HepG2 (cell line): ENCODE measurements at regions not wholly inside any gene's neighbourhood (a gene's known extent, or its start where the extent isn't known, plus 50 kb on each side); places are given as distances from the start of the nearest gene placed in this dataset.

Experiments
- ATAC-seq: fragments of 200-7000 bp; cut with Tn5 transposase; 3 replicates; pipeline ENCODE4 v1.9.1; 2020; ENCODE audit warnings: mild to moderate bottlenecking, moderate library complexity
- BruUV-seq: library from RNA; stranded (reverse); fragments of 400-500 nt; replicated peaks from 2 replicates; lab custom pipeline; 2021; lab: Mats Ljungman, UMichigan
- CTCF ChIA-PET: fragments of 300-600 bp; formaldehyde crosslinking; extraction: SDS; loops from one replicate; lab custom pipeline; 2021; ENCODE audit warnings: low total read pairs, inconsistent platforms, low intra/inter-chr PET ratio; lab: Yijun Ruan, JAX
- POLR2A ChIA-PET: fragments of 350-600 bp; sonication (Branson Sonifier 250); formaldehyde crosslinking; loops from one replicate; lab custom pipeline; 2020; ENCODE audit warnings: antibody characterized with exemption, inconsistent platforms; lab: Yijun Ruan, JAX
- DNase-seq: peaks from one replicate; pipeline ENCODE4 v3.0.0-alpha.2; 2015; ENCODE audit warnings: low spot score
- FAIRE-seq: peaks from 3 replicates; lab custom pipeline; 2011; peaks lifted over from hg19 to GRCh38; lab: Jason Lieb, UNC
- H2AFZ ChIP-seq: one replicate; pipeline ENCODE4 v1.6.1; 2011; ENCODE audit warnings: low read length, inconsistent platforms
- H3K27ac ChIP-seq: fragments of 300-600 bp; 3 replicates; pipeline ENCODE4 v1.8.0; 2011; ENCODE audit warnings: mixed run types, mild to moderate bottlenecking, mixed read lengths, low read length, inconsistent platforms; ENCODE audit not compliant: insufficient read depth; ENCODE audit errors: extremely low read length
- H3K27me3 ChIP-seq, 2 experiments: fragments of 200-600 bp in 1 of 2; 2 replicates in 1 of 2; 3 replicates in 1 of 2; pipeline versions ENCODE4 v1.6.0 to v1.8.0; 2011; ENCODE audit warnings: low read length in 2 of 2, mild to moderate bottlenecking in 2 of 2, moderate library complexity in 2 of 2, inconsistent platforms in 1 of 2; ENCODE audit not compliant: insufficient read depth in 2 of 2, control insufficient read depth in 1 of 2
- H3K36me3 ChIP-seq, 2 experiments: fragments of 200-600 bp in 1 of 2; replicated peaks in 1 of 2; 2 replicates in 1 of 2; 3 replicates in 1 of 2; pipeline versions ENCODE4 v1.5.1 to v1.8.0; 2011; ENCODE audit warnings: low read length in 2 of 2, inconsistent platforms in 1 of 2; ENCODE audit not compliant: insufficient read depth in 2 of 2, control insufficient read depth in 1 of 2
- H3K4me1 ChIP-seq: 2 replicates; pipeline ENCODE4 v1.5.1; 2012; ENCODE audit warnings: low read length, inconsistent platforms; ENCODE audit not compliant: insufficient read depth
- H3K4me2 ChIP-seq: 2 replicates; pipeline ENCODE4 v1.6.0; 2011; ENCODE audit warnings: low read depth, low read length, inconsistent platforms
- H3K4me3 ChIP-seq, 3 experiments: fragments of 200-600 bp in 1 of 3; sonication (generic), shearing (Covaris generic) in 1 of 3; replicated peaks in 1 of 3; 2 replicates each; pipeline ENCODE4 v1.5.1; 2011 to 2016; ENCODE audit warnings: low read length in 3 of 3, inconsistent platforms in 2 of 3, low read depth in 2 of 3, mild to moderate bottlenecking in 2 of 3, control low read depth in 1 of 3, mixed read lengths in 1 of 3; ENCODE audit not compliant: insufficient read depth in 1 of 3
- H3K79me2 ChIP-seq: one replicate; pipeline ENCODE4 v1.6.1; 2011; ENCODE audit warnings: low read length, inconsistent platforms; ENCODE audit not compliant: insufficient read depth
- H3K9ac ChIP-seq: 2 replicates; pipeline ENCODE4 v1.6.0; 2011; ENCODE audit warnings: mild to moderate bottlenecking, low read depth, low read length, inconsistent platforms; ENCODE audit not compliant: insufficient read depth
- H3K9me3 ChIP-seq: 2 replicates; pipeline ENCODE4 v1.5.1; 2012; ENCODE audit warnings: mild to moderate bottlenecking, low read length
- H4K20me1 ChIP-seq: 2 replicates; pipeline ENCODE4 v1.6.0; 2011; ENCODE audit warnings: inconsistent platforms, mild to moderate bottlenecking, low read length, moderate library complexity; ENCODE audit not compliant: insufficient read depth
- ATF1 ChIP-seq: IDR thresholded peaks from 2 replicates; pipeline ENCODE4 v1.6.1; 2016; ENCODE audit warnings: mild to moderate bottlenecking, control low read depth
- HMG20A ChIP-seq: IDR thresholded peaks from 2 replicates; pipeline ENCODE4 v1.6.1; 2016; ENCODE audit warnings: borderline replicate concordance
- HNF4G ChIP-seq, 2 experiments: sonication (generic) in 1 of 2; formaldehyde crosslinking in 1 of 2; IDR thresholded peaks; 2 replicates each; pipeline versions ENCODE4 v1.4.0 to v1.6.1; 2011 to 2020; ENCODE audit warnings: borderline replicate concordance in 2 of 2, low read depth in 2 of 2, mild to moderate bottlenecking in 2 of 2, low read length in 1 of 2, missing genetic modification reagents in 1 of 2, moderate library complexity in 1 of 2
- KLF13 ChIP-seq: sonication (generic); formaldehyde crosslinking; IDR thresholded peaks from 2 replicates; pipeline ENCODE4 v1.4.0; 2020; ENCODE audit warnings: mild to moderate bottlenecking, missing genetic modification reagents
- NFIB ChIP-seq: sonication (generic); formaldehyde crosslinking; IDR thresholded peaks from 2 replicates; pipeline ENCODE4 v1.9.0; 2021; ENCODE audit warnings: missing genetic modification reagents, mild to moderate bottlenecking, borderline replicate concordance
- NFYB ChIP-seq: sonication (generic); formaldehyde crosslinking; IDR thresholded peaks from 2 replicates; pipeline ENCODE4 v1.4.0; 2020; ENCODE audit warnings: missing genetic modification reagents
- NR2F1 ChIP-seq, 2 experiments: fragments of 450-650 bp in 1 of 2; formaldehyde crosslinking in 1 of 2; IDR thresholded peaks; 2 replicates each; pipeline versions ENCODE4 v1.5.0 to v1.6.1; 2016 to 2020; ENCODE audit warnings: mild to moderate bottlenecking in 1 of 2, missing compliant biosample characterization in 1 of 2, missing genetic modification reagents in 1 of 2, moderate library complexity in 1 of 2
- RARG ChIP-seq: sonication (generic); formaldehyde crosslinking; IDR thresholded peaks from 2 replicates; pipeline ENCODE4 v1.4.0; 2020; ENCODE audit warnings: low read depth, mild to moderate bottlenecking, missing genetic modification reagents
- YEATS4 ChIP-seq: sonication (generic); formaldehyde crosslinking; IDR thresholded peaks from 2 replicates; pipeline ENCODE4 v1.4.0; 2020; ENCODE audit warnings: missing genetic modification reagents, borderline replicate concordance
- ZC3H4 ChIP-seq: sonication (generic); formaldehyde crosslinking; IDR thresholded peaks from 2 replicates; pipeline ENCODE4 v1.4.0; 2020; ENCODE audit warnings: missing genetic modification reagents, borderline replicate concordance
- ZNF354B ChIP-seq: sonication (generic); formaldehyde crosslinking; IDR thresholded peaks from 2 replicates; pipeline ENCODE4 v1.8.0; 2022; ENCODE audit warnings: mild to moderate bottlenecking, missing genetic modification reagents
- ZNF678 ChIP-seq: sonication (generic); formaldehyde crosslinking; IDR thresholded peaks from 2 replicates; pipeline ENCODE4 v1.4.0; 2020; ENCODE audit warnings: mild to moderate bottlenecking, missing genetic modification reagents
- WGBS: methylation state at CpG from one replicate; pipeline ENCODE4 v1.1.6; 2017; ENCODE audit warnings: low lambda C conversion rate; 5-methylcytosine and 5-hydroxymethylcytosine counted together
- in situ Hi-C: cut with HindIII; loops from 2 replicates; pipeline ENCODE4 v1.10.0; 2017; ENCODE audit warnings: low pct_unique_long_range_greater_than_20kb; ENCODE audit not compliant: extremely low pct_ligation_motif_present
- intact Hi-C: fragments of 100-400 bp; cut with micrococcal nuclease; formaldehyde crosslinking; loops from one replicate; pipeline ENCODE4 v1.10.0; 2022; ENCODE audit not compliant: unreplicated experiment
- TF ChIP-seq, protein P1 (sequence below): IDR thresholded peaks from 2 replicates; pipeline ENCODE4 v1.6.1; 2016; ENCODE audit warnings: low read depth
- TF ChIP-seq, protein P2 (sequence below): sonication (generic); IDR thresholded peaks from 2 replicates; pipeline ENCODE4 v1.6.1; 2016; ENCODE audit warnings: low read depth, borderline replicate concordance
- TF ChIP-seq, protein P3 (sequence below): conservative IDR thresholded peaks from 2 replicates; pipeline ENCODE4 v1.6.1; 2018; ENCODE audit warnings: missing genetic modification reagents

DNA sequence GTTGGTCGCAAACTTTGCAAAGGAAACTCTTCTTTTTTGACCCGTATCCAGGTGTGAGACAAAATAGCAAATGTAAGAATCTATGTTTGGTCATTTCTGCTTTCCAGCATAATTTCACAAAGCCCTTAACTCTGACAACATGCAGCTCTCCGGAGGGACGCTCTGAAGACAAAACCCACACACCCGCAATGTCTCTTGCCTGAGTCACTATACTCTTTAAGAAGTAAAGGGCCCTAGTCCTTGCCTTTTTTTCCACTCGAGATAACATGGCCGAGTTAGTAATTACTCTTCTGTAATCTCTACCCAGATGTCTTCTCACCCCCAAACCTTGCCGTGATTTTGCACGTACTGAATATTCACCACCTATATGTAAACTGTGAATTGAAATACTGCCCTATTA lies 115.7 kb upstream of the ADAMTS9 start:
- intact Hi-C loops (no loop called here), in situ Hi-C loops (no loop called here)
- H4K20me1 ChIP-seq, result no peaks in the 10 kb centered on the region
- no TSS peak for BruUV-seq
- FAIRE-seq (no peak), ATAC-seq (no peak), DNase-seq (no peak)
- no peak overlapping the region for H3K4me3 ChIP-seq
- H3K27me3 ChIP-seq, result 0 out of 5 replicates have a peak, but pooled peaks cover 0 to 4% of the 10 kb centered on the region in 2 experiments
- no peak overlapping the region for H3K9ac ChIP-seq
- H3K36me3 ChIP-seq, result no peaks in the 10 kb centered on the region
- no peak overlapping the region for H3K4me2 ChIP-seq
- no peaks in the 10 kb centered on the region for H3K9me3 ChIP-seq
- ChIA-PET CTCF (no interaction called here), POLR2A (no interaction called here)
- no peaks in the 10 kb centered on the region for H3K79me2 ChIP-seq
- no peaks in the 10 kb centered on the region for H3K4me1 ChIP-seq
- TF ChIP-seq RARG (CRISPR knock-in tag), result no peak
- no peak for TF ChIP-seq ZNF354B (CRISPR knock-in tag)
- no peak for TF ChIP-seq NFIB (CRISPR knock-in tag)
- TF ChIP-seq HMG20A (CRISPR knock-in tag), result no peak
- no peak for TF ChIP-seq YEATS4 (CRISPR knock-in tag)
- no peak for TF ChIP-seq ZC3H4 (CRISPR knock-in tag)
- TF ChIP-seq KLF13 (CRISPR knock-in tag), result no peak
- TF ChIP-seq, protein P1, sequence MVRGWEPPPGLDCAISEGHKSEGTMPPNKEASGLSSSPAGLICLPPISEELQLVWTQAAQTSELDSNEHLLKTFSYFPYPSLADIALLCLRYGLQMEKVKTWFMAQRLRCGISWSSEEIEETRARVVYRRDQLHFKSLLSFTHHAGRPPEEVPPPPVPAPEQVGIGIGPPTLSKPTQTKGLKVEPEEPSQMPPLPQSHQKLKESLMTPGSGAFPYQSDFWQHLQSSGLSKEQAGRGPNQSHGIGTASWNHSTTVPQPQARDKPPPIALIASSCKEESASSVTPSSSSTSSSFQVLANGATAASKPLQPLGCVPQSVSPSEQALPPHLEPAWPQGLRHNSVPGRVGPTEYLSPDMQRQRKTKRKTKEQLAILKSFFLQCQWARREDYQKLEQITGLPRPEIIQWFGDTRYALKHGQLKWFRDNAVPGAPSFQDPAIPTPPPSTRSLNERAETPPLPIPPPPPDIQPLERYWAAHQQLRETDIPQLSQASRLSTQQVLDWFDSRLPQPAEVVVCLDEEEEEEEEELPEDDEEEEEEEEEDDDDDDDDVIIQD (CRISPR knock-in tag), result no peak
- no peak for TF ChIP-seq ZNF678 (CRISPR knock-in tag)
- TF ChIP-seq HNF4G (IDR thresholded peaks at IDR 0.05; ENCODE audit: borderline replicate concordance, low read depth, low read length), result no peak
- no peak for TF ChIP-seq HNF4G (CRISPR knock-in tag; IDR thresholded peaks at IDR 0.05; ENCODE audit: borderline replicate concordance, low read depth)
- no peak for TF ChIP-seq NR2F1 (CRISPR knock-in tag; IDR thresholded peaks at IDR 0.05)
- no peak for TF ChIP-seq NFYB (CRISPR knock-in tag)
- TF ChIP-seq ATF1 (CRISPR knock-in tag), result no peak
- TF ChIP-seq, protein P2, sequence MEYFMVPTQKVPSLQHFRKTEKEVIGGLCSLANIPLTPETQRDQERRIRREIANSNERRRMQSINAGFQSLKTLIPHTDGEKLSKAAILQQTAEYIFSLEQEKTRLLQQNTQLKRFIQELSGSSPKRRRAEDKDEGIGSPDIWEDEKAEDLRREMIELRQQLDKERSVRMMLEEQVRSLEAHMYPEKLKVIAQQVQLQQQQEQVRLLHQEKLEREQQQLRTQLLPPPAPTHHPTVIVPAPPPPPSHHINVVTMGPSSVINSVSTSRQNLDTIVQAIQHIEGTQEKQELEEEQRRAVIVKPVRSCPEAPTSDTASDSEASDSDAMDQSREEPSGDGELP, result no peak
- TF ChIP-seq, protein P3, sequence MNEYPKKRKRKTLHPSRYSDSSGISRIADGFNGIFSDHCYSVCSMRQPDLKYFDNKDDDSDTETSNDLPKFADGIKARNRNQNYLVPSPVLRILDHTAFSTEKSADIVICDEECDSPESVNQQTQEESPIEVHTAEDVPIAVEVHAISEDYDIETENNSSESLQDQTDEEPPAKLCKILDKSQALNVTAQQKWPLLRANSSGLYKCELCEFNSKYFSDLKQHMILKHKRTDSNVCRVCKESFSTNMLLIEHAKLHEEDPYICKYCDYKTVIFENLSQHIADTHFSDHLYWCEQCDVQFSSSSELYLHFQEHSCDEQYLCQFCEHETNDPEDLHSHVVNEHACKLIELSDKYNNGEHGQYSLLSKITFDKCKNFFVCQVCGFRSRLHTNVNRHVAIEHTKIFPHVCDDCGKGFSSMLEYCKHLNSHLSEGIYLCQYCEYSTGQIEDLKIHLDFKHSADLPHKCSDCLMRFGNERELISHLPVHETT (CRISPR knock-in tag), result no peak
- TF ChIP-seq, all 625 proteins: peak for 0
- Histone ChIP-seq H3K27ac (no peak overlapping the region), H2AFZ (no peak overlapping the region)
- WGBS, result 46% methylated on average over 9 of the region's 9 CpGs
